Pancreas (tissue), 10 donors: ENCODE measurements at regions not wholly inside any gene's neighbourhood (a gene's known extent, or its start where the extent isn't known, plus 50 kb on each side); places are given as distances from the start of the nearest gene placed in this dataset.

Experiments
- ATAC-seq, 4 donors: fragments of 200-7000 bp; cut with Tn5 transposase; one replicate each; pipeline versions ENCODE4 v1.8.0 to v1.9.1; 2020; ENCODE audit warnings: mild to moderate bottlenecking in 4 of 4, moderate library complexity in 4 of 4
- DNase-seq, 6 donors: peaks; one replicate each; pipeline ENCODE4 v3.0.0-alpha.2; 2020
- FAIRE-seq: peaks from 2 replicates; lab custom pipeline; 2012; peaks lifted over from hg19 to GRCh38; lab: Jason Lieb, UNC
- H3K27ac ChIP-seq, 4 donors: fragments of 200-600 bp; sonication (generic); 1 replicate in 3 of 4; 2 replicates in 1 of 4; pipeline versions ENCODE4 v1.5.0 to v1.8.0; 2020
- H3K27me3 ChIP-seq, 4 donors: fragments of 200-600 bp; one replicate each; pipeline ENCODE4 v1.8.0; 2021
- H3K36me3 ChIP-seq, 3 donors: fragments of 200-600 bp; sonication (generic) in 1 of 3; one replicate each; pipeline versions ENCODE4 v1.5.0 to v1.8.0; 2020 to 2021
- H3K4me1 ChIP-seq, 3 donors: fragments of 200-600 bp; one replicate each; pipeline ENCODE4 v1.8.0; 2021
- H3K4me3 ChIP-seq, 4 donors: fragments of 200-600 bp; sonication (generic) in 2 of 4; one replicate each; pipeline versions ENCODE4 v1.5.0 to v1.8.0; 2020 to 2021
- H3K9me3 ChIP-seq, 4 donors: fragments of 200-600 bp; one replicate each; pipeline ENCODE4 v1.8.0; 2021
- CTCF ChIP-seq, 4 donors: fragments of 200-600 bp; sonication (generic) in 3 of 4; IDR thresholded peaks; one replicate each; pipeline versions ENCODE4 v1.5.0 to v1.8.0; 2021; ENCODE audit warnings: antibody characterized with exemption in 4 of 4
- WGBS, 2 donors: extraction: QIAGEN DNeasy Blood & Tissue Kit; methylation state at CpG; one replicate each; pipeline ENCODE4 v1.1.7; 2013; 5-methylcytosine and 5-hydroxymethylcytosine counted together
- intact Hi-C, 3 donors: fragments of 100-400 bp; cut with DNase I; formaldehyde crosslinking; loops; one replicate each; pipeline versions ENCODE4 v1.11.1 to v1.14.2; 2022
- donor health status: healthy with polysubstance abuse.
- donor health status: DM: no; HTN: no; CAD: no; lungs with moderate emphysema.
- donor health status: DM: no; HTN: no; CAD: no.
- donor health status: control.
- donor health status: control.
- donor health status: Bipolar disorder and iron deficiency.
- donor health status: DM: yes; HTN: yes; CAD: no.
- donor health status: DM: no; HTN: no; CAD: no.
- donor health status: DM: no; HTN: no; CAD: no.
- donor health status: DM: yes; HTN: yes; CAD: no.

GRCh38 chr1:186571771-186572170, 108.5 kb downstream of the PTGS2 start:
- intact Hi-C loops = no loop called here
- no peak for ATAC-seq

GRCh38 chr1:186569856-186570255, 108.9 kb upstream of the PDC start:
- Histone ChIP-seq H3K4me3 (no peak overlapping the region), H3K4me1 (no peaks in the 10 kb centered on the region), H3K27me3 (no peaks in the 10 kb centered on the region), H3K36me3 (no peaks in the 10 kb centered on the region), H3K9me3 (no peaks in the 10 kb centered on the region), H3K27ac (no peak overlapping the region)
- FAIRE-seq (no peak), ATAC-seq (no peak), DNase-seq (no peak)
- no peak for TF ChIP-seq CTCF (IDR thresholded peaks at IDR 0.05)
- intact Hi-C loops = no loop called here

More at GRCh38 chr1:186571771-186572170, 108.5 kb downstream of the PTGS2 start:
- TF ChIP-seq CTCF (IDR thresholded peaks at IDR 0.05) = no peak
- Histone ChIP-seq H3K27me3 (no peaks in the 10 kb centered on the region), H3K36me3 (no peaks in the 10 kb centered on the region), H3K9me3 (no peaks in the 10 kb centered on the region), H3K4me1 (no peaks in the 10 kb centered on the region), H3K4me3 (no peak overlapping the region), H3K27ac (no peak overlapping the region)
- FAIRE-seq (no peak), DNase-seq (no peak)

GRCh38 chr1:186568221-186568620, 107.3 kb upstream of the PDC start:
- H3K36me3 ChIP-seq = no peaks in the 10 kb centered on the region
- TF ChIP-seq CTCF (IDR thresholded peaks at IDR 0.05) = no peak
- no peak for DNase-seq
- H3K27me3 ChIP-seq = no peaks in the 10 kb centered on the region
- no peak for ATAC-seq
- FAIRE-seq = no peak
- intact Hi-C loops = no loop called here
- no peaks in the 10 kb centered on the region for H3K9me3 ChIP-seq
- H3K4me1 ChIP-seq = no peaks in the 10 kb centered on the region
- no peak overlapping the region for H3K4me3 ChIP-seq
- H3K27ac ChIP-seq = no peak overlapping the region
- 14 to 31% methylated on average over 2 of the region's 2 CpGs for WGBS, 2 donors

- ATAC-seq (no peak), DNase-seq (no peak), FAIRE-seq (no peak)
- TF ChIP-seq CTCF (IDR thresholded peaks at IDR 0.05) = no peak
- no peaks in the 10 kb centered on the region for H3K27me3 ChIP-seq
- no peak overlapping the region for H3K27ac ChIP-seq
- H3K36me3 ChIP-seq = no peaks in the 10 kb centered on the region
- no peaks in the 10 kb centered on the region for H3K4me1 ChIP-seq
- WGBS, 2 donors = 16 to 20% methylated on average over 3 of the region's 3 CpGs
- no peaks in the 10 kb centered on the region for H3K9me3 ChIP-seq
- intact Hi-C loops = no loop called here
- H3K4me3 ChIP-seq = no peak overlapping the region
Observed at GRCh38 chr1:186566140-186566855, 105.4 kb upstream of the PDC start.

- FAIRE-seq = no peak
Observed at GRCh38 chr1:186564582-186564981, 103.7 kb upstream of the PDC start.

More at GRCh38 chr1:186564582-186564981, 103.7 kb upstream of the PDC start:
- no peaks in the 10 kb centered on the region for H3K27me3 ChIP-seq
- no peaks in the 10 kb centered on the region for H3K9me3 ChIP-seq
- DNase-seq (no peak), ATAC-seq (no peak)
- no peak for TF ChIP-seq CTCF (IDR thresholded peaks at IDR 0.05)
- no peaks in the 10 kb centered on the region for H3K36me3 ChIP-seq
- intact Hi-C loops = no loop called here
- H3K27ac ChIP-seq = no peak overlapping the region
- no peaks in the 10 kb centered on the region for H3K4me1 ChIP-seq
- no peak overlapping the region for H3K4me3 ChIP-seq
- 72 to 77% methylated on average over 1 of the region's 1 CpG for WGBS, 2 donors
